Erythroblast (primary cell): ENCODE measurements at regions not wholly inside any gene's neighbourhood (a gene's known extent, or its start where the extent isn't known, plus 50 kb on each side); places are given as distances from the start of the nearest gene placed in this dataset.

Source experiments
- GATA1 ChIP-seq: IDR thresholded peaks from 2 replicates; pipeline ENCODE4 v1.6.1; 2011; ENCODE audit warnings: low read depth, mild to moderate bottlenecking, control low read depth, low read length, moderate library complexity
- POLR2A ChIP-seq: IDR thresholded peaks from 2 replicates; pipeline ENCODE4 v1.6.1; 2011; ENCODE audit warnings: mild to moderate bottlenecking, low read length

- TF ChIP-seq POLR2A, result no peak
- TF ChIP-seq GATA1, result no peak
Observed at GRCh38 chr12:93089805-93090569, 160.9 kb upstream of the EEA1 start.
